Vagina (tissue), 2 donors: ENCODE measurements at regions not wholly inside any gene's neighbourhood (a gene's known extent, or its start where the extent isn't known, plus 50 kb on each side); places are given as distances from the start of the nearest gene placed in this dataset.

ENCODE experiments used
- CTCF ChIP-seq, 3 experiments: fragments of 450-650 bp in 2 of 3; fragments of 200-600 bp in 1 of 3; sonication (generic) in 1 of 3; IDR thresholded peaks; one replicate each; pipeline ENCODE4 v1.5.1; 2017 to 2019; ENCODE audit warnings: antibody characterized with exemption in 3 of 3, mild to moderate bottlenecking in 2 of 3, moderate library complexity in 2 of 3
- POLR2A ChIP-seq, 2 donors: fragments of 450-650 bp; IDR thresholded peaks; one replicate each; pipeline ENCODE4 v1.6.1; 2017; ENCODE audit warnings: antibody characterized with exemption in 2 of 2, mild to moderate bottlenecking in 2 of 2, moderate library complexity in 2 of 2
- POLR2AphosphoS5 ChIP-seq, 2 donors: sonication (generic); formaldehyde crosslinking; IDR thresholded peaks; one replicate each; pipeline ENCODE4 v1.9.0; 2017; ENCODE audit warnings: antibody characterized with exemption in 2 of 2, mild to moderate bottlenecking in 2 of 2, low read depth in 1 of 2; ENCODE audit not compliant: insufficient read depth in 1 of 2

GRCh38 chr12:27866373-27867101 is 86.5 kb upstream of the MANSC4 start:
- TF ChIP-seq CTCF (IDR thresholded peaks at IDR 0.05) (no peak), POLR2A (IDR thresholded peaks at IDR 0.05) (no peak), POLR2AphosphoS5 (IDR thresholded peaks at IDR 0.05; ENCODE audit: insufficient read depth in 1 of 2, low read depth in 1 of 2) (no peak)
